Stimulated activated CD4-positive, alpha-beta T cell treated with anti-CD3 and anti-CD28 coated beads, Interleukin-15, amount 100 ng/mL, for 48 hours (primary cell): ENCODE measurements at regions not wholly inside any gene's neighbourhood (a gene's known extent, or its start where the extent isn't known, plus 50 kb on each side); places are given as distances from the start of the nearest gene placed in this dataset.
"Not testable (repeated sequence)": the region's sequence is repeated elsewhere in the genome, so short reads cannot be mapped to it uniquely, and the experiment has no call there.

Source experiments
- DNase-seq, 2 donors: peaks; one replicate each; pipeline ENCODE4 v3.0.0-alpha.2; 2020; ENCODE audit warnings: low read depth in 2 of 2

DNA sequence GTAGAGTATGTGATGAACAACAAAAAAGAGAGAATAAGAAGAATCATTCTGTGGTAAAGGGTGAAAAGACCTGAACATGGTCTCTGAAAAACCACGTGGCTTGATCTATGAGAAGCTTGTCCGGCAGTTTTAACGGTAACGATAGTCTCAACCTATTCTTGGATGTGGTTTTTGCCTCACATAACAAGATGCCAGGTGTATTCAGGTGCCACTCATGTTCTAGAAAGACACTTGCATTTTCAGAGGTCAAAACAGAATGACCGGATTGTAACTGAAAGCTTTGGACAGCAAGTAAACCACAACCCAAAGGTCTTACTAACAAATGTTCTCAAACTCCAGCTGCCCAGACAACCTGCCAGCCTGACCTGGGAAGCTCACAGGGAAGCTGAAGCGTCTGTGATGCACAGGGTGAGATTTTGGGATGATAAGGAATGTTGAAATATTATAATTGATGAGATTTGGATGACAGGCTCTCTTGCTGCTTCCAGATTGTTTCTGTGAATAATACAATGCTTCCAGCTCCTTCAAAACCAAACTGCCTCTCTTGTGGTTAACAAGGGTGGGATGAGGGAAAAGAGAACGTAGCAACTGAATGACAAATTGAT lies 137.4 kb upstream of the GRB10 start:
- DNase-seq = no peak

GRCh38 chr7:50915621-50916020 lies 132.9 kb upstream of the GRB10 start:
- DNase-seq = no peak

- no peak for DNase-seq
Measured at GRCh38 chr7:50914460-50914859, 131.8 kb upstream of the GRB10 start.

- no peak for DNase-seq
Measured at GRCh38 chr7:50908628-50909290, 126.1 kb upstream of the GRB10 start.

DNA sequence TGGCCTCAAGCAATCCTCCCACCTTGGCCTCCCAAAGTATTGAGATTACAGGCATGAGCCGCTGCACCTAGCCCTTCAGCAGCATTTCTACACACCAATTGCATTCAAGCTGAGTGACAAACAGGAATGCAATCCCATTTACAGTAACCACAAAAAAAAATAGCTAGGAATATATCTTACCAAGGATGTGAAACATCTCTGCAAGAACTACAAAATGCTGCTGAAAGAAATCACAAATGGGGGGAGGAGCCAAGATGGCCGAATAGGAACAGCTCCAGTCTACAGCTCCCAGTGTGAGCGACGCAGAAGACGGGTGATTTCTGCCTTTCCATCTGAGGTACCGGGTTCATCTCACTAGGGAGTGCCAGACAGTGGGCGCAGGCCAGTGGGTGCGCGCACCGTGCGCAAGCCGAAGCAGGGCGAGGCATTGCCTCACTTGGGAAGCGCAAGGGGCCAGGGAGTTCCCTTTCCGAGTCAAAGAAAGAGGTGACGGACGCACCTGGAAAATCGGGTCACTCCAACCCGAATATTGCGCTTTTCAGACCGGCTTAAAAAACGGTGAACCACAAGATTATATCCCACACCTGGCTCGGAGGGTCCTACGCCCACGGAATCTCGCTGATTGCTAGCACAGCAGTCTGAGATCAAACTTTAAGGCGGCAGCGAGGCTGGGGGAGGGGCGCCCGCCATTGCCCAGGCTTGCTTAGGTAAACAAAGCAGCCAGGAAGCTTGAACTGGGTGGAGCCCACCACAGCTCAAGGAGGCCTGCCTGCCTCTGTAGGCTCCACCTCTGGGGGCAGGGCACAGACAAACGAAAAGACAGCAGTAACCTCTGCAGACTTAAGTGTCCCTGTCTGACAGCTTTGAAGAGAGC lies 116.1 kb upstream of the GRB10 start:
- not testable (repeated sequence) for DNase-seq

DNA sequence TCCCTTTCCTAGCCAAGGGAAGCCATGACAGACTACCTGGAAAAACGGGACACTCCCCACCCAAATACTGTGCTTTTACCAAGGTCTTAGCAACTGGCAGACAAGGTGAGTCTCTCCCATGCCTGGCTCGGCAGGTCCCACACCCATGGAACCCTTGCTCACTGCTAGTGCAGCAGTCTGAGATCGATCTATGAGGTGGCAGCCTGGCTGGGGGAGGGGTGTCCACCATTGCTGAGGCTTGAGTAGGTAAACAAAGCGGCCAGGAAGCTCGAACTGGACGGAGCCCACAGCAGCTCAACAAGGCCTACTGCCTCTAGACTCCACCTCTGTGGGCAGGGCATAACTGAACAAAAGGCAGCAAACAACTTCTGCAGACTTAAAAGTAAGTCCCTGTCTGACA lies 104.4 kb upstream of the GRB10 start:
- DNase-seq = not testable (repeated sequence)

GRCh38 chr7:50872437-50872836 lies 89.7 kb upstream of the GRB10 start:
- no peak for DNase-seq

DNA sequence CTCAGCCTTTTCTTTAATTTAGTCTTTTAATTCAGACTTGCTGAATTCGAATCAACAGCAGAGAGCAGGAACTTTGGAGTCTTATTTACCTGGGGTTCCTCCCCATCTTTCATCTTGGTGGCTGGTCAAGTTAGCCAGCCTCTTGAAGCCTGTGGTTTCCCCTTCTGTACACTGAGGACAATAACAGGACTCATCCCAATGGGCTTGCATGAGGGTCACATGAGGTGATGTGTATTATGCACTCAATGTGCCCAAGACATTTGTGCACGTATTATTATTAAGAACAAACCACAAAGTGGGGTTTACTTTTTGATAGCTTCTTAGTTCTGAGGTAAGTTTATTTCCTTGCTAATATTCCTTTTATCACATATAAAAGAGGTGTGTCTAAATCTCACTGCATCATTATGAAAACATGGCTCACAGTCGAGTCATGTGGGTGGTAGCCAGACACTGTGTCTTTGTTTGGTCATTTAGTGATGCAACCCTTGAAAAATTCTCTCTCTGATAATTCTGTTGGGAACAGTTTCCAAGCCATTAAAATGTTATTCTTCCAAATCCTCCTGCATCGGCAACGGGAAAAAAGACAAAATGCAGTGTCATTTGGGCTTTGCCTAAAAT lies 86.5 kb upstream of the GRB10 start:
- no peak for DNase-seq

- DNase-seq = no peak
Measured at GRCh38 chr7:50868426-50869100, 85.9 kb upstream of the GRB10 start.

DNA sequence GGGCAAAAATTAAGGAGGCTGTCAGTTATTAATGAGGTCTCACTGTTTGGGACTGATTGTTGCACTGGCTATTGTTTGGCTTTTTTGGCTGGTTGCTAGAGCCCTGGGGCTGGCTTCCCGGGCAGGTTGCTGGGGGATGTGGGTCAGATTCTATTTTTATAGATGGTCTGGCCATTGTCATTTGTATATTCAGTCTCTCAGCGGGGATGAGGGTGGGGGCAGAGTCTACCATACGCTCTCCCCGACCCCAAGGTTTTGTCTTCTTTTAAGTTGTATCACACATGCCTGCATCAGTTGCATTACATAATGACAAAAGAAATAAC lies 84.3 kb upstream of the GRB10 start:
- DNase-seq = no peak

GRCh38 chr7:50866343-50867033 lies 83.8 kb upstream of the GRB10 start:
- no peak for DNase-seq

DNA sequence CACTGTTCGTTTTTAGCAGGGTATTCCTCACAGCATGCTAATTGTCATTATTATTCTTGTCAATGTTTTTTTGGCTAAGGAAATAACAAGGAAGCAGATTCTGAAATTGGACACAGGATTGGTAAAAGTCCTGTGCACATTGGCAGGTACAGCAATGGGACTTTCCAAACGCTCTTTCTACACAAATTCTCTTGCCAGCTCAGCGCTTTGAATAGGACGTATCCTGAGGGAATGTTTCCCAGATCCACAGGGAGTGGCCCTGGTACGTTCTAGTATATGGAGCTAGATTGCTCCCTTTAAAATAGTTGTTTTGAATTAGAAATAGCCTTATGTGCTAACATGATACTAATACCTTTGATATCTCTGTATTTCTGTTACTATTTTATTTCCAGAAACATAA lies 82.8 kb upstream of the GRB10 start:
- DNase-seq = no peak

- no peak for DNase-seq
Measured at GRCh38 chr7:50864694-50865093, 82.0 kb upstream of the GRB10 start.

DNA sequence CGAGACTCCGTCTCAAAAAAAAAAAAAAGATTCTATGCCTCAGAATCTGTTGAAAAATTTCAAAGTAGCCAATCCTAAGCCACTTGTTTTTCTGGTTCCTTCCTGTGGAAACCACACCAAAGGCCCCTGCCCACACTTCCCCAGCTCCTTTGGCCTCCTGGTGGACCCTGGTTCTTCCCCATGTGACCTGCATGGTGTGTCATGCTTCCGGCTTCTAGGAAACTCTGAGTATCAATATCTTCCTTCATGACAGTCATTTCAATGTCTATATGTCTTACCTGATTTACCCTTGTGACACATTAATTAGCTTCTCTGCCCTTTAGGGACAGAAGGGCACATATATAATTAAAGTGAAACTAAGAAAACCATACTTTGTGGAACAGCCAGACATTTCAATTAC lies 80.4 kb upstream of the GRB10 start:
- DNase-seq = no peak

GRCh38 chr7:50862302-50862701 lies 79.6 kb upstream of the GRB10 start:
- DNase-seq = no peak

- no peak for DNase-seq
Measured at GRCh38 chr7:50860598-50860997, 77.9 kb upstream of the GRB10 start.

DNA sequence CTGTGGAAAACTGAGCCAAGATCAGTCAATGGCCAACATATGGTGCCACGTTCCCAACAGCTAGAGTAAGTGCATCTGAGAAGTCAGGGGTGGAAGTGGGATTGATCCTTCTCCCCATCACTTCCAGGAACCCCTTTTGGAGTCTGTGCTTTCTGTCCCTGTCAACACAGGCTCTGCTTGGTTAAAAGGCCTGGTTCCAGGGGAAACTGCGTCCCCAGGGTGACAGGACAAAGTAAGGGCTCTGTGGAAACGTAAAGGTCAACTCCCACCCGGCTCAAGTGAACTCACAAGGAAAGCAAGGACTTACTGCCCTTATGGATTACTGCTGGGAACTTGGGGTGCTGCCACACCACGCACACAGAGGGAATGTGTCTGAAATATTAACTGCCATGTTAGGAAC lies 77.5 kb upstream of the GRB10 start:
- no peak for DNase-seq

DNA sequence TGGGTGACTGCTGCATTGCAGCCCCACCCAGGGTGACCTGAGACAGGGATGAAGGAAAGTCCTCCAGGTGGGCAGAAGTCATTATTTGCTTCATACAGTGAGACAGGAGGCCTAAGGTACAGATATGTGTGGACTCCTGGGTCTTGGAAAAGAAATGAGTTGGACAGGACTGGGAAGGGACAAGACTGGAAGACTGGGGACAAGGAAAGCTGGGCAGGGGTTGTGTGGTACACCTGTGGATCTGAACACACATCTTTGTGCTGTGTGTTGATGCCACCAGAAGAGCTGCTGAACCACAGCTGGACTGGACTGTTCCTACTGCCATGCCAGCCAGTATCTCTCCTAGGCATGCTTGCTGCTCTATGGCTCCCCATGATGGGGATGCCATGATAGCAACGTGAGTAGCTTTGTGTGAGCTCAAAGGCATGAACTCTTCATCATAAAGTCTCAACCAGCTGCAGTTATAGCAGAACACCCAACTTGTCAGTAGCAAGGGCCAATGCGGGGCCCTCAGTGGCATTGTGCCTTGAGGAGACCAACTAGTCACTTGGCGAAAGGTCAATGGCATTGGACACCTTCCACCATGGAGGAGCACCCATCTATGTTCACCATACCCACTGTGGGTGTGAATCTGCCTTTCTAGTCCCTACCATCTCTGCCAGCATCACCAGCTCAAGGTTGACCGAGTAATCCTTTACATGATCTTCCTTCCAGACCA lies 76.0 kb upstream of the GRB10 start:
- DNase-seq = no peak

GRCh38 chr7:50857804-50858489 lies 75.3 kb upstream of the GRB10 start:
- no peak for DNase-seq

DNA sequence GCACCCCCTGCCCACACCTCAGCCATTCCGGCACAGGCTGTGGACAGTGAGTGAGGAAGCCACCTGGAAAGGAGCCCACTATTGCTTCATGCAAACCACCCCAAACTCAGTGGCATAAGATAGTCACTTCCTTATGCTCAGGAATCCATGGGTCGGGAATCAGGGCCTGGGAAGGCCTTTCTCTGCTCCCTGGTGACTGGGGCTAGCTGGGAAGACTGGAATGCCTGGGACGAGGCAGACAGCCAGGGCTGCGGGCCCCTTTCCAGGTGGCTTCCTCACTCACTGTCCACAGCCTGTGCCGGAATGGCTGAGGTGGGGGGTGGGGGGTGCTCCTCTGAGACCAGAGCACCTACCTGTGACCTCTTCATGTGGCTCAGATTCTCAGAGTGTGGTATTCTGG lies 74.1 kb upstream of the GRB10 start:
- no peak for DNase-seq
